ENCODE measurements at regions not wholly inside any gene's neighbourhood (a gene's known extent, or its start where the extent isn't known, plus 50 kb on each side); places are given as distances from the start of the nearest gene placed in this dataset.

GRCh38 chr16:5758281-5758680 lies 660.7 kb upstream of the EEF2KMT start:
- H4K20me1 ChIP-seq (ENCODE audit: low read length), result no peaks in the 10 kb centered on the region
- H3K27ac ChIP-seq (ENCODE audit: low read length), result no peak overlapping the region
- H3K79me2 ChIP-seq (ENCODE audit: low read length), result no peaks in the 10 kb centered on the region
- no peak overlapping the region for H3K4me2 ChIP-seq (ENCODE audit: low read length)
- BruUV-seq (replicated peaks), result no TSS peak
- H3F3A ChIP-seq (ENCODE audit: low read length, unreplicated experiment), result no peaks in the 10 kb centered on the region
- no peak for ATAC-seq
- no peaks in the 10 kb centered on the region for H3K4me1 ChIP-seq (ENCODE audit: insufficient read depth, low read length)
- no peaks in the 10 kb centered on the region for H3K9me2 ChIP-seq (replicated peaks; ENCODE audit: low read length)
- no peak overlapping the region for H3K4me3 ChIP-seq (ENCODE audit: low read length)
- intact Hi-C loops (cut with micrococcal nuclease), result no loop called here
- no peak for DNase-seq
- no peak overlapping the region for H2AFZ ChIP-seq (ENCODE audit: low read length)
- no peaks in the 10 kb centered on the region for H3K9me3 ChIP-seq (ENCODE audit: low read length)
- H3K27me3 ChIP-seq (ENCODE audit: low read length), result no peaks in the 10 kb centered on the region
- CTCF ChIA-PET, result no interaction called here
- POLR2A ChIA-PET (ENCODE audit: unreplicated experiment), result no interaction called here
- no peak overlapping the region for H3K9ac ChIP-seq (ENCODE audit: low read length)
- TF ChIP-seq EZH2phosphoT487 (IDR thresholded peaks at IDR 0.05; ENCODE audit: borderline replicate concordance, low read length) (no peak), EZH2 (IDR thresholded peaks at IDR 0.05; ENCODE audit: low read length, unreplicated experiment) (no peak), CTCF (conservative IDR thresholded peaks at IDR 0.05; ENCODE audit: low read depth, low read length) (no peak)
- H3K36me3 ChIP-seq (ENCODE audit: low read depth, low read length), result no peaks in the 10 kb centered on the region

- Histone ChIP-seq H3K4me2 (ENCODE audit: low read length) (no peak overlapping the region), H2AFZ (ENCODE audit: low read length) (no peak overlapping the region), H3K9me3 (ENCODE audit: low read length) (no peaks in the 10 kb centered on the region), H4K20me1 (ENCODE audit: low read length) (no peaks in the 10 kb centered on the region), H3K4me1 (ENCODE audit: insufficient read depth, low read length) (no peaks in the 10 kb centered on the region), H3F3A (ENCODE audit: low read length, unreplicated experiment) (no peaks in the 10 kb centered on the region), H3K27ac (ENCODE audit: low read length) (no peak overlapping the region), H3K27me3 (ENCODE audit: low read length) (no peaks in the 10 kb centered on the region), H3K4me3 (ENCODE audit: low read length) (no peak overlapping the region), H3K9me2 (replicated peaks; ENCODE audit: low read length) (no peaks in the 10 kb centered on the region), H3K36me3 (ENCODE audit: low read depth, low read length) (no peaks in the 10 kb centered on the region), H3K9ac (ENCODE audit: low read length) (no peak overlapping the region), H3K79me2 (ENCODE audit: low read length) (no peaks in the 10 kb centered on the region)
- DNase-seq (no peak), ATAC-seq (no peak)
- no TSS peak for BruUV-seq (replicated peaks)
- ChIA-PET CTCF (no interaction called here), POLR2A (ENCODE audit: unreplicated experiment) (no interaction called here)
- intact Hi-C loops (cut with micrococcal nuclease), result no loop called here
- TF ChIP-seq CTCF (conservative IDR thresholded peaks at IDR 0.05; ENCODE audit: low read depth, low read length) (no peak), EZH2 (IDR thresholded peaks at IDR 0.05; ENCODE audit: low read length, unreplicated experiment) (no peak), EZH2phosphoT487 (IDR thresholded peaks at IDR 0.05; ENCODE audit: borderline replicate concordance, low read length) (no peak)
Measured at GRCh38 chr16:5756969-5757368, 659.4 kb upstream of the EEF2KMT start.

GRCh38 chr16:5753381-5753780 lies 655.8 kb upstream of the EEF2KMT start:
- no peak for TF ChIP-seq EZH2phosphoT487 (IDR thresholded peaks at IDR 0.05; ENCODE audit: borderline replicate concordance, low read length)
- TF ChIP-seq CTCF (conservative IDR thresholded peaks at IDR 0.05; ENCODE audit: low read depth, low read length), result no peak
- no peak for TF ChIP-seq EZH2 (IDR thresholded peaks at IDR 0.05; ENCODE audit: low read length, unreplicated experiment)
- no peaks in the 10 kb centered on the region for H3K9me2 ChIP-seq (replicated peaks; ENCODE audit: low read length)
- no peaks in the 10 kb centered on the region for H3K79me2 ChIP-seq (ENCODE audit: low read length)
- H2AFZ ChIP-seq (ENCODE audit: low read length), result no peak overlapping the region
- H3K4me1 ChIP-seq (ENCODE audit: insufficient read depth, low read length), result no peaks in the 10 kb centered on the region
- no peaks in the 10 kb centered on the region for H3K36me3 ChIP-seq (ENCODE audit: low read depth, low read length)
- ChIA-PET CTCF (no interaction called here), POLR2A (ENCODE audit: unreplicated experiment) (no interaction called here)
- no peak overlapping the region for H3K27ac ChIP-seq (ENCODE audit: low read length)
- no peak for DNase-seq
- no peaks in the 10 kb centered on the region for H3K27me3 ChIP-seq (ENCODE audit: low read length)
- H3K9me3 ChIP-seq (ENCODE audit: low read length), result no peaks in the 10 kb centered on the region
- H4K20me1 ChIP-seq (ENCODE audit: low read length), result no peaks in the 10 kb centered on the region
- H3K9ac ChIP-seq (ENCODE audit: low read length), result no peak overlapping the region
- intact Hi-C loops (cut with micrococcal nuclease), result no loop called here
- no peak overlapping the region for H3K4me2 ChIP-seq (ENCODE audit: low read length)
- no peak for ATAC-seq
- H3K4me3 ChIP-seq (ENCODE audit: low read length), result no peak overlapping the region
- H3F3A ChIP-seq (ENCODE audit: low read length, unreplicated experiment), result no peaks in the 10 kb centered on the region
- BruUV-seq (replicated peaks), result no TSS peak
